NCI-H1048 (cell line): ENCODE measurements at regions not wholly inside any gene's neighbourhood (a gene's known extent, or its start where the extent isn't known, plus 50 kb on each side); places are given as distances from the start of the nearest gene placed in this dataset.
A peak's percentile ranks its signal among the peaks of the same experiment; 100 is the strongest.

Source experiments
- DNase-seq: peaks from one replicate; lab custom pipeline; 2025; lab: John Stamatoyannopoulos, UW

GRCh38 chr14:38762845-38763244 lies 340.2 kb downstream of the SEC23A start:
- no peak for DNase-seq

GRCh38 chr14:38762426-38762825 lies 340.6 kb downstream of the SEC23A start:
- no peak for DNase-seq

GRCh38 chr14:38761033-38761432 lies 342.0 kb downstream of the SEC23A start:
- no peak for DNase-seq

GRCh38 chr14:38758661-38759060 lies 344.4 kb downstream of the SEC23A start:
- no peak for DNase-seq

- no peak for DNase-seq
Measured at GRCh38 chr14:38755036-38755435, 348.0 kb downstream of the SEC23A start.

- no peak for DNase-seq
Measured at GRCh38 chr14:38752750-38753149, 350.3 kb downstream of the SEC23A start.

- no peak for DNase-seq
Measured at GRCh38 chr14:38752341-38752740, 350.7 kb downstream of the SEC23A start.

GRCh38 chr14:38751459-38751858 lies 351.6 kb downstream of the SEC23A start:
- no peak for DNase-seq

- no peak for DNase-seq
Measured at GRCh38 chr14:38749936-38750335, 353.1 kb downstream of the SEC23A start.

- DNase-seq = no peak
Measured at GRCh38 chr14:38745861-38746260, 357.2 kb downstream of the SEC23A start.

GRCh38 chr14:38743966-38744584 lies 359.0 kb downstream of the SEC23A start:
- no peak for DNase-seq

GRCh38 chr14:38737686-38738407 lies 365.2 kb downstream of the SEC23A start:
- no peak for DNase-seq

- no peak for DNase-seq
Measured at GRCh38 chr14:38735005-38735404, 368.0 kb downstream of the SEC23A start.

- no peak for DNase-seq
Measured at GRCh38 chr14:38731962-38732361, 371.1 kb downstream of the SEC23A start.

- no peak for DNase-seq
Measured at GRCh38 chr14:38730420-38730819, 372.6 kb downstream of the SEC23A start.

- no peak for DNase-seq
Measured at GRCh38 chr14:38727731-38728130, 375.3 kb downstream of the SEC23A start.

- no peak for DNase-seq
Measured at GRCh38 chr14:38724621-38725020, 378.4 kb downstream of the SEC23A start.

GRCh38 chr14:38723959-38724358 lies 379.1 kb downstream of the SEC23A start:
- no peak for DNase-seq

- no peak for DNase-seq
Measured at GRCh38 chr14:38723277-38723676, 379.8 kb downstream of the SEC23A start.

GRCh38 chr14:38721822-38722431 lies 381.1 kb downstream of the SEC23A start:
- peak; percentile 15 for DNase-seq

- DNase-seq = no peak
Measured at GRCh38 chr14:38718519-38718918, 384.5 kb downstream of the SEC23A start.

- no peak for DNase-seq
Measured at GRCh38 chr14:38716926-38717325, 386.1 kb downstream of the SEC23A start.

GRCh38 chr14:38710881-38711280 lies 392.2 kb downstream of the SEC23A start:
- no peak for DNase-seq
